ENCODE measurements at regions not wholly inside any gene's neighbourhood (a gene's known extent, or its start where the extent isn't known, plus 50 kb on each side); places are given as distances from the start of the nearest gene placed in this dataset.
"Not testable (repeated sequence)": the region's sequence is repeated elsewhere in the genome, so short reads cannot be mapped to it uniquely, and the experiment has no call there.

GRCh38 chr17:21540502-21540901 lies 151.8 kb upstream of the KCNJ18 start:
- Mint-ChIP-seq H3K4me1 (peaks cover 0 to 1% (median 0%) of the 10 kb centered on the region in 4 donors), H3K36me3 (peaks cover 8 to 51% of the 10 kb centered on the region in 2 donors), H3K9me3 (peaks cover 0 to 25% (median 12%) of the 10 kb centered on the region in 8 donors), H3K27ac (no peak overlapping the region), H3K27me3 (no peaks in the 10 kb centered on the region), H3K4me3 (no peak overlapping the region)
- Histone ChIP-seq H3K9me3 (ENCODE audit: control insufficient read depth in 1 of 2, low read length in 2 of 2) (no peaks in the 10 kb centered on the region), H3K4me3 (ENCODE audit: low read length in 2 of 2) (no peak overlapping the region), H3K4me1 (ENCODE audit: insufficient read depth, low read length) (no peaks in the 10 kb centered on the region), H3K36me3 (ENCODE audit: insufficient read depth, low read length) (no peaks in the 10 kb centered on the region), H3K27ac (ENCODE audit: low read depth, low read length) (no peak overlapping the region), H3K27me3 (ENCODE audit: insufficient read depth, low read length) (no peaks in the 10 kb centered on the region)
- intact Hi-C loops (cut with micrococcal nuclease): no loop called here
- no peak for DNase-seq
- CTCF ChIA-PET (ENCODE audit: partially characterized antibody): no interaction called here
- POLR2A ChIA-PET (ENCODE audit: partially characterized antibody): no interaction called here

GRCh38 chr17:21542070-21542469 lies 150.3 kb upstream of the KCNJ18 start:
- ChIA-PET CTCF (ENCODE audit: partially characterized antibody) (no interaction called here), POLR2A (ENCODE audit: partially characterized antibody) (no interaction called here)
- H3K4me3 ChIP-seq (ENCODE audit: low read length in 2 of 2): no peak overlapping the region
- Mint-ChIP-seq H3K4me3 (no peak overlapping the region), H3K9me3 (peaks cover 0 to 14% (median 6%) of the 10 kb centered on the region in 8 donors), H3K27me3 (no peaks in the 10 kb centered on the region), H3K27ac (no peak overlapping the region), H3K36me3 (peaks cover 9 to 39% of the 10 kb centered on the region in 2 donors), H3K4me1 (no peaks in the 10 kb centered on the region)
- H3K27me3 ChIP-seq (ENCODE audit: insufficient read depth, low read length): no peaks in the 10 kb centered on the region
- no peak overlapping the region for H3K27ac ChIP-seq (ENCODE audit: low read depth, low read length)
- no peak for DNase-seq
- no peaks in the 10 kb centered on the region for H3K9me3 ChIP-seq (ENCODE audit: control insufficient read depth in 1 of 2, low read length in 2 of 2)
- H3K4me1 ChIP-seq (ENCODE audit: insufficient read depth, low read length): no peaks in the 10 kb centered on the region
- intact Hi-C loops (cut with micrococcal nuclease): no loop called here
- H3K36me3 ChIP-seq (ENCODE audit: insufficient read depth, low read length): no peaks in the 10 kb centered on the region

GRCh38 chr17:21542991-21543390 lies 149.3 kb upstream of the KCNJ18 start:
- H3K4me1 Mint-ChIP-seq: peaks cover 0 to 1% (median under 1%) of the 10 kb centered on the region in 4 donors
- DNase-seq: no peak
- H3K27me3 Mint-ChIP-seq: no peaks in the 10 kb centered on the region
- H3K9me3 Mint-ChIP-seq: peaks cover 0 to 6% (median 0%) of the 10 kb centered on the region in 8 donors
- no peak overlapping the region for H3K4me3 Mint-ChIP-seq
- no peaks in the 10 kb centered on the region for H3K4me1 ChIP-seq (ENCODE audit: insufficient read depth, low read length)
- H3K36me3 ChIP-seq (ENCODE audit: insufficient read depth, low read length): no peaks in the 10 kb centered on the region
- H3K36me3 Mint-ChIP-seq: peaks cover 3 to 31% of the 10 kb centered on the region in 2 donors
- H3K27me3 ChIP-seq (ENCODE audit: insufficient read depth, low read length): no peaks in the 10 kb centered on the region
- intact Hi-C loops (cut with micrococcal nuclease): no loop called here
- no peak overlapping the region for H3K27ac Mint-ChIP-seq
- ChIA-PET POLR2A (ENCODE audit: partially characterized antibody) (no interaction called here), CTCF (ENCODE audit: partially characterized antibody) (interaction anchor here (0.7 kb wide), 2 partner anchors 9 to 20 kb away, joined by 3 to 4 read pairs; no protein-coding TSS in a partner anchor)
- no peaks in the 10 kb centered on the region for H3K9me3 ChIP-seq (ENCODE audit: control insufficient read depth in 1 of 2, low read length in 2 of 2)
- H3K4me3 ChIP-seq (ENCODE audit: low read length in 2 of 2): no peak overlapping the region
- H3K27ac ChIP-seq (ENCODE audit: low read depth, low read length): no peak overlapping the region

- Histone ChIP-seq H3K4me1 (ENCODE audit: insufficient read depth, low read length) (peaks cover 8% of the 10 kb centered on the region), H3K4me3 (ENCODE audit: low read length in 2 of 2) (no peak overlapping the region), H3K27ac (ENCODE audit: low read depth, low read length) (no peak overlapping the region), H3K27me3 (ENCODE audit: insufficient read depth, low read length) (no peaks in the 10 kb centered on the region), H3K9me3 (ENCODE audit: control insufficient read depth in 1 of 2, low read length in 2 of 2) (no peaks in the 10 kb centered on the region), H3K36me3 (ENCODE audit: insufficient read depth, low read length) (no peaks in the 10 kb centered on the region)
- H3K27me3 Mint-ChIP-seq: peaks cover 0 to 5% of the 10 kb centered on the region in 2 donors
- H3K9me3 Mint-ChIP-seq: no peaks in the 10 kb centered on the region
- intact Hi-C loops (cut with micrococcal nuclease): no loop called here
- no peak overlapping the region for H3K4me3 Mint-ChIP-seq
- H3K27ac Mint-ChIP-seq: no peak overlapping the region
- POLR2A ChIA-PET (ENCODE audit: partially characterized antibody): no interaction called here
- DNase-seq: no peak
- peaks cover 8 to 22% (median 12%) of the 10 kb centered on the region in 4 donors for H3K4me1 Mint-ChIP-seq
- H3K36me3 Mint-ChIP-seq: peaks cover 3 to 19% of the 10 kb centered on the region in 2 donors
- CTCF ChIA-PET (ENCODE audit: partially characterized antibody): interaction anchor here (1.6 kb wide), 1 partner anchor 88 kb away, joined by 4 read pairs; no protein-coding TSS in a partner anchor
Measured at GRCh38 chr17:21545064-21545463, 147.3 kb upstream of the KCNJ18 start.

- no peaks in the 10 kb centered on the region for H3K36me3 ChIP-seq (ENCODE audit: insufficient read depth, low read length)
- Mint-ChIP-seq H3K4me1 (peaks cover 11 to 33% (median 20%) of the 10 kb centered on the region in 4 donors), H3K27me3 (peaks cover 4 to 7% of the 10 kb centered on the region in 2 donors), H3K4me3 (peak overlapping the region in 2 of 8 donors; percentile 25 to 29), H3K36me3 (peaks cover 3 to 7% of the 10 kb centered on the region in 2 donors), H3K9me3 (peaks cover 0 to 6% (median under 1%) of the 10 kb centered on the region in 8 donors), H3K27ac (no peak overlapping the region)
- H3K27me3 ChIP-seq (ENCODE audit: insufficient read depth, low read length): no peaks in the 10 kb centered on the region
- intact Hi-C loops (cut with micrococcal nuclease): no loop called here
- no peak for DNase-seq
- H3K27ac ChIP-seq (ENCODE audit: low read depth, low read length): no peak overlapping the region
- H3K4me3 ChIP-seq (ENCODE audit: low read length in 2 of 2): no peak overlapping the region
- ChIA-PET POLR2A (ENCODE audit: partially characterized antibody) (no interaction called here), CTCF (ENCODE audit: partially characterized antibody) (interaction anchor here (1.0 kb wide), 1 partner anchor 37 kb away, joined by 3 read pairs; no protein-coding TSS in a partner anchor)
- peaks cover 18% of the 10 kb centered on the region for H3K4me1 ChIP-seq (ENCODE audit: insufficient read depth, low read length)
- H3K9me3 ChIP-seq (ENCODE audit: control insufficient read depth in 1 of 2, low read length in 2 of 2): no peaks in the 10 kb centered on the region
Measured at GRCh38 chr17:21548236-21548635, 144.1 kb upstream of the KCNJ18 start.

- H3K27ac Mint-ChIP-seq: peak overlapping the region in 3 of 7 donors; percentile 7 to 83 (median 16)
- intact Hi-C loops (cut with micrococcal nuclease): no loop called here
- no peaks in the 10 kb centered on the region for H3K9me3 ChIP-seq (ENCODE audit: control insufficient read depth in 1 of 2, low read length in 2 of 2)
- peaks cover 9 to 11% of the 10 kb centered on the region in 2 donors for H3K27me3 Mint-ChIP-seq
- no peak for DNase-seq
- POLR2A ChIA-PET (ENCODE audit: partially characterized antibody): no interaction called here
- CTCF ChIA-PET (ENCODE audit: partially characterized antibody): interaction anchor here (1.3 to 1.5 kb wide), 2 partner anchors 92 to 450 kb away, joined by 3 read pairs; no protein-coding TSS in a partner anchor
- no peaks in the 10 kb centered on the region for H3K27me3 ChIP-seq (ENCODE audit: insufficient read depth, low read length)
- no peak overlapping the region for H3K27ac ChIP-seq (ENCODE audit: low read depth, low read length)
- H3K36me3 ChIP-seq (ENCODE audit: insufficient read depth, low read length): no peaks in the 10 kb centered on the region
- H3K9me3 Mint-ChIP-seq: peaks cover 0 to 12% (median 6%) of the 10 kb centered on the region in 8 donors
- H3K36me3 Mint-ChIP-seq: peaks cover 5 to 6% of the 10 kb centered on the region in 2 donors
- H3K4me1 ChIP-seq (ENCODE audit: insufficient read depth, low read length): peaks cover 18% of the 10 kb centered on the region
- peak overlapping the region; percentile 12 to 87 (median 46) for H3K4me3 Mint-ChIP-seq
- H3K4me3 ChIP-seq (ENCODE audit: low read length in 2 of 2): no peak overlapping the region
- H3K4me1 Mint-ChIP-seq: peaks cover 11 to 33% (median 20%) of the 10 kb centered on the region in 4 donors
Measured at GRCh38 chr17:21549107-21549687, 143.1 kb upstream of the KCNJ18 start.

GRCh38 chr17:21550031-21550430 lies 142.3 kb upstream of the KCNJ18 start:
- H3K36me3 ChIP-seq (ENCODE audit: insufficient read depth, low read length); H3K27me3 ChIP-seq (ENCODE audit: insufficient read depth, low read length); H3K4me3 ChIP-seq (ENCODE audit: low read length in 2 of 2); H3K36me3 Mint-ChIP-seq; H3K27ac Mint-ChIP-seq; DNase-seq; H3K9me3 ChIP-seq (ENCODE audit: control insufficient read depth in 1 of 2, low read length in 2 of 2); H3K27ac ChIP-seq (ENCODE audit: low read depth, low read length): not testable (repeated sequence)
- Mint-ChIP-seq H3K4me1 (peaks cover 11 to 33% (median 20%) of the 10 kb centered on the region in 4 donors), H3K9me3 (peaks cover 0 to 20% (median 12%) of the 10 kb centered on the region in 8 donors), H3K27me3 (peaks cover 9 to 11% of the 10 kb centered on the region in 2 donors), H3K4me3 (peak overlapping the region; percentile 10 to 92 (median 79))
- CTCF ChIA-PET (ENCODE audit: partially characterized antibody): interaction anchor here (1.3 to 3.2 kb wide), 3 partner anchors 37 to 451 kb away, joined by 3 to 14 read pairs (median 3); no protein-coding TSS in a partner anchor
- H3K4me1 ChIP-seq (ENCODE audit: insufficient read depth, low read length): peaks cover 18% of the 10 kb centered on the region
- POLR2A ChIA-PET (ENCODE audit: partially characterized antibody): interaction anchor here (0.8 kb wide), 1 partner anchor 508 kb away, joined by 3 read pairs; no protein-coding TSS in a partner anchor
- intact Hi-C loops (cut with micrococcal nuclease): loop anchor here (5.0 to 10.0 kb wide), 2 partner anchors 268 to 1395 kb away; partner anchors contain the start of gene MAP2K3
